ENCODE measurements at regions not wholly inside any gene's neighbourhood (a gene's known extent, or its start where the extent isn't known, plus 50 kb on each side); places are given as distances from the start of the nearest gene placed in this dataset.
"Not testable (repeated sequence)": the region's sequence is repeated elsewhere in the genome, so short reads cannot be mapped to it uniquely, and the experiment has no call there.

GRCh38 chr5:166117072-166118066 lies 2174.1 kb upstream of the WWC1 start:
- DNase-seq (ENCODE audit: low spot score), result no peak
- no peak for ATAC-seq
- intact Hi-C loops (cut with DNase I), result no loop called here

GRCh38 chr5:166119506-166119905 lies 2171.9 kb upstream of the WWC1 start:
- intact Hi-C loops (cut with DNase I), result no loop called here
- DNase-seq (ENCODE audit: low spot score), result no peak
- ATAC-seq, result no peak

- DNase-seq (ENCODE audit: low spot score) (no peak), ATAC-seq (no peak)
- intact Hi-C loops (cut with DNase I), result no loop called here
These were observed 2167.7 kb upstream of the WWC1 start for GRCh38 chr5:166123717-166124116.

GRCh38 chr5:166127766-166128570 lies 2163.5 kb upstream of the WWC1 start:
- intact Hi-C loops (cut with DNase I), result no loop called here
- ATAC-seq (peak; percentile 26), DNase-seq (ENCODE audit: low spot score) (no peak)

- intact Hi-C loops (cut with DNase I), result not testable (repeated sequence)
These were observed 2146.3 kb upstream of the WWC1 start for GRCh38 chr5:166145107-166145506.

GRCh38 chr5:166163996-166164610 lies 2127.3 kb upstream of the WWC1 start:
- intact Hi-C loops (cut with DNase I), result no loop called here
- ATAC-seq (no peak), DNase-seq (ENCODE audit: low spot score) (no peak)

More at GRCh38 chr5:166145107-166145506, 2146.3 kb upstream of the WWC1 start:
- ATAC-seq; DNase-seq (ENCODE audit: low spot score): not testable (repeated sequence)

GRCh38 chr5:166165596-166165995 lies 2125.8 kb upstream of the WWC1 start:
- ATAC-seq, result no peak
- DNase-seq (ENCODE audit: low spot score), result no peak
- intact Hi-C loops (cut with DNase I), result no loop called here

GRCh38 chr5:166166071-166166470 lies 2125.4 kb upstream of the WWC1 start:
- DNase-seq (ENCODE audit: low spot score) (no peak), ATAC-seq (no peak)
- intact Hi-C loops (cut with DNase I), result no loop called here

- DNase-seq (ENCODE audit: low spot score), result no peak
- intact Hi-C loops (cut with DNase I), result no loop called here
These were observed 2118.8 kb upstream of the WWC1 start for GRCh38 chr5:166172597-166172996.

GRCh38 chr5:166178411-166179080 lies 2112.9 kb upstream of the WWC1 start:
- intact Hi-C loops (cut with DNase I), result no loop called here
- ATAC-seq (no peak), DNase-seq (ENCODE audit: low spot score) (no peak)

More at GRCh38 chr5:166172597-166172996, 2118.8 kb upstream of the WWC1 start:
- ATAC-seq, result no peak

GRCh38 chr5:166185185-166185584 lies 2106.3 kb upstream of the WWC1 start:
- DNase-seq (ENCODE audit: low spot score), result no peak
- intact Hi-C loops (cut with DNase I), result no loop called here
- ATAC-seq, result no peak

- intact Hi-C loops (cut with DNase I), result no loop called here
- DNase-seq (ENCODE audit: low spot score), result no peak
- no peak for ATAC-seq
These were observed 2102.7 kb upstream of the WWC1 start for GRCh38 chr5:166188501-166189325.

- ATAC-seq, result no peak
- DNase-seq (ENCODE audit: low spot score), result no peak
- intact Hi-C loops (cut with DNase I), result no loop called here
These were observed 2098.7 kb upstream of the WWC1 start for GRCh38 chr5:166192696-166193095.

- ATAC-seq (no peak), DNase-seq (ENCODE audit: low spot score) (no peak)
- intact Hi-C loops (cut with DNase I), result no loop called here
These were observed 2095.5 kb upstream of the WWC1 start for GRCh38 chr5:166195981-166196380.

GRCh38 chr5:166200532-166200931 lies 2090.9 kb upstream of the WWC1 start:
- DNase-seq (ENCODE audit: low spot score) (no peak), ATAC-seq (no peak)
- intact Hi-C loops (cut with DNase I), result no loop called here

- DNase-seq (ENCODE audit: low spot score) (no peak), ATAC-seq (no peak)
- intact Hi-C loops (cut with DNase I), result no loop called here
These were observed 2079.8 kb upstream of the WWC1 start for GRCh38 chr5:166211640-166212039.

- intact Hi-C loops (cut with DNase I), result no loop called here
- DNase-seq (ENCODE audit: low spot score), result no peak
- ATAC-seq, result no peak
These were observed 2055.1 kb upstream of the WWC1 start for GRCh38 chr5:166236327-166236726.

GRCh38 chr5:166240705-166241104 lies 2050.7 kb upstream of the WWC1 start:
- no peak for DNase-seq (ENCODE audit: low spot score)
- intact Hi-C loops (cut with DNase I), result no loop called here
- no peak for ATAC-seq

Measured in sciatic nerve (tissue), 2 donors.